ENCODE measurements at regions not wholly inside any gene's neighbourhood (a gene's known extent, or its start where the extent isn't known, plus 50 kb on each side); places are given as distances from the start of the nearest gene placed in this dataset.

DNA sequence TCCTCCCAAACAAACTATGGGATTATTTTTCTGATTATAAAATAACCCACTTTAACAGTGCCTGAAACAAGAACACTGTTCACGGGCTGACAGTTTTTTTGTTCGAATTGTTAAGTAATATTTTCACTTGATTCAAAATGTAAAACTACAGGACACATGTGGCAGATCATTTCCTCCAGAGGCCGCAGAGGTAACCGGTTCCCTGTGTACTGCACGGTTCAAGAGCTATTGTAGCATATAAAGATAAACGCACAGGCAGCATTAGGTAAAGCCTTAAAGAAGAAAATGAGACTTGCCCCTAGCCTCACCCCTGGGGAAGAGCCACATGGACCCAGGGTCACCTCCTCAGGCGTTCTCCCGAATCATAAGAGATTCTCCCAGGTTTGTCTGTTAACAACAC lies 181.3 kb upstream of the AFDN start:
- Histone ChIP-seq H3K27ac (no peak overlapping the region), H2AFZ (no peak overlapping the region), H3K9me3 (ENCODE audit: insufficient read depth, low read depth) (no peaks in the 10 kb centered on the region), H3K36me3 (ENCODE audit: low read depth) (no peaks in the 10 kb centered on the region), H3F3A (ENCODE audit: insufficient read depth, low read depth) (no peaks in the 10 kb centered on the region), H3K9me2 (ENCODE audit: insufficient read depth) (no peaks in the 10 kb centered on the region), H3K4me1 (replicated peaks; ENCODE audit: insufficient read depth) (no peaks in the 10 kb centered on the region), H3K4me2 (no peak overlapping the region), H3K27me3 (ENCODE audit: insufficient read depth, low read depth) (peaks cover 79% of the 10 kb centered on the region), H3K4me3 (no peak overlapping the region), H4K20me1 (ENCODE audit: insufficient read depth) (no peaks in the 10 kb centered on the region), H3K79me2 (ENCODE audit: low read depth) (no peaks in the 10 kb centered on the region)
- intact Hi-C loops (cut with micrococcal nuclease; ENCODE audit: unreplicated experiment), result no loop called here
- DNase-seq, result no peak
- POLR2A ChIA-PET (ENCODE audit: unreplicated experiment), result no interaction called here
- CTCF ChIA-PET, result no interaction called here
- no TSS peak for BruUV-seq (replicated peaks)
- no peak for TF ChIP-seq EZH2 (IDR thresholded peaks at IDR 0.05; ENCODE audit: low read depth)
- TF ChIP-seq, protein P1, sequence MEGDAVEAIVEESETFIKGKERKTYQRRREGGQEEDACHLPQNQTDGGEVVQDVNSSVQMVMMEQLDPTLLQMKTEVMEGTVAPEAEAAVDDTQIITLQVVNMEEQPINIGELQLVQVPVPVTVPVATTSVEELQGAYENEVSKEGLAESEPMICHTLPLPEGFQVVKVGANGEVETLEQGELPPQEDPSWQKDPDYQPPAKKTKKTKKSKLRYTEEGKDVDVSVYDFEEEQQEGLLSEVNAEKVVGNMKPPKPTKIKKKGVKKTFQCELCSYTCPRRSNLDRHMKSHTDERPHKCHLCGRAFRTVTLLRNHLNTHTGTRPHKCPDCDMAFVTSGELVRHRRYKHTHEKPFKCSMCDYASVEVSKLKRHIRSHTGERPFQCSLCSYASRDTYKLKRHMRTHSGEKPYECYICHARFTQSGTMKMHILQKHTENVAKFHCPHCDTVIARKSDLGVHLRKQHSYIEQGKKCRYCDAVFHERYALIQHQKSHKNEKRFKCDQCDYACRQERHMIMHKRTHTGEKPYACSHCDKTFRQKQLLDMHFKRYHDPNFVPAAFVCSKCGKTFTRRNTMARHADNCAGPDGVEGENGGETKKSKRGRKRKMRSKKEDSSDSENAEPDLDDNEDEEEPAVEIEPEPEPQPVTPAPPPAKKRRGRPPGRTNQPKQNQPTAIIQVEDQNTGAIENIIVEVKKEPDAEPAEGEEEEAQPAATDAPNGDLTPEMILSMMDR (conservative IDR thresholded peaks at IDR 0.05), result no peak

DNA sequence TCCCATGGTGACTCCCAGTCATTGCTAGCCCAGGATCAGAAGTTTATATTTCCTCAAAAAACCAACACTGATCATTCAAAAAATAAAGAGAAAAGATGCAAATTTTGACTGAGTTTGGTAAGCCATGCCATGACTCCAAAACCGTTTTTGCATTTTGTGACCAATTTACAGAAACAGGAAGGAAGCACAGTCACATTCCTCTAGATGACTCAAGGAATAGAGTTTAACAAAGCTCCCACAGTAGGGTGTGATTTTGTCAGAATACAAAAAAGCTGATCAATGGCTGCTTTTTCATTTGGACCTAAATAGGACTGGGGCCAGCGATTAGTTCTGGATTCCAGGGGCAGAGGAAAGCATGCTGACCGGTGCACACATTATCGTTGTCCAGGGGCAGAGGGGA lies 179.4 kb upstream of the AFDN start:
- no peaks in the 10 kb centered on the region for H3K79me2 ChIP-seq (ENCODE audit: low read depth)
- BruUV-seq (replicated peaks), result no TSS peak
- H2AFZ ChIP-seq, result no peak overlapping the region
- no peaks in the 10 kb centered on the region for H3K9me3 ChIP-seq (ENCODE audit: insufficient read depth, low read depth)
- DNase-seq, result no peak
- H3F3A ChIP-seq (ENCODE audit: insufficient read depth, low read depth), result no peaks in the 10 kb centered on the region
- TF ChIP-seq, protein P1 (conservative IDR thresholded peaks at IDR 0.05), result no peak
- no peak for TF ChIP-seq EZH2 (IDR thresholded peaks at IDR 0.05; ENCODE audit: low read depth)
- POLR2A ChIA-PET (ENCODE audit: unreplicated experiment), result no interaction called here
- H3K9me2 ChIP-seq (ENCODE audit: insufficient read depth), result no peaks in the 10 kb centered on the region
- H4K20me1 ChIP-seq (ENCODE audit: insufficient read depth), result no peaks in the 10 kb centered on the region
- H3K4me2 ChIP-seq, result no peak overlapping the region
- CTCF ChIA-PET, result no interaction called here
- H3K27ac ChIP-seq, result no peak overlapping the region
- H3K4me3 ChIP-seq, result no peak overlapping the region
- intact Hi-C loops (cut with micrococcal nuclease; ENCODE audit: unreplicated experiment), result no loop called here
- no peaks in the 10 kb centered on the region for H3K36me3 ChIP-seq (ENCODE audit: low read depth)
- peaks cover 78% of the 10 kb centered on the region for H3K27me3 ChIP-seq (ENCODE audit: insufficient read depth, low read depth)
- no peaks in the 10 kb centered on the region for H3K4me1 ChIP-seq (replicated peaks; ENCODE audit: insufficient read depth)

DNA sequence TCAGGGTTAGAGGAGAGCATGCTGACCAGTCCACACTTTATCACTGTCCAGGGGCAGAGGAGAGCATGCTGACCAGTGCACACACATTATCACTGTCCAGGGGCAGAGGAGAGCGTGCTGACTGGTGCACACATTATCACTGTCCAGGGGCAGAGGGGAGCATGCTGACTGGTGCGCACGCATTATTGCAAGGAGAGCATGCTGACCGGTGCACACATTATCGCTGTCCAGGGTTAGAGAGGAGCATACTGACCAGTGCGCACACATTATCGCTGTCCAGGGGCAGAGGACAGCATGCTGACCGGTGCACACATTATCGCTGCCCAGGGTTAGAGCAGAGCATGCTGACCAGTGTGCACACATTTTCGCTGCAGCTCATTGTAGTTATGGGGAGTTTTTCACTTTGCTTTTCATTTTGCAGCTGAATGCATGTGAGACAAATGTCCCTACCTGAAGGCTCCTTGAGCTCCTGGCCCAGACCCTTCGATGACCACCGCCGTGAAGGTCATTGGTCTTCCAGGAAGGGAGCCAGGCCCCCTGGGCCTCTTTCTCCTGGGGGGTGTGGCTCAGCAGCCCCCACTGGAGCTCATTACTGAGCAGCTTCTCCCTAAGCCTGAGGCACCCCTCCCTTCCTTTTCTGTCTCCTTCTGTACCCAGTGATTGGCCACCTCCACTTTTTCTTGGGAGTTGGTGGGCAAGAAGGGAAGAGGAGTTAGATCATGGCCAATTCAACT lies 178.8 kb upstream of the AFDN start:
- H3K9me3 ChIP-seq (ENCODE audit: insufficient read depth, low read depth), result no peaks in the 10 kb centered on the region
- TF ChIP-seq EZH2 (IDR thresholded peaks at IDR 0.05; ENCODE audit: low read depth), result no peak
- TF ChIP-seq, protein P1 (conservative IDR thresholded peaks at IDR 0.05), result no peak
- H3K79me2 ChIP-seq (ENCODE audit: low read depth), result no peaks in the 10 kb centered on the region
- no peak overlapping the region for H3K4me3 ChIP-seq
- DNase-seq, result no peak
- H2AFZ ChIP-seq, result no peak overlapping the region
- H3K36me3 ChIP-seq (ENCODE audit: low read depth), result no peaks in the 10 kb centered on the region
- H3F3A ChIP-seq (ENCODE audit: insufficient read depth, low read depth), result no peaks in the 10 kb centered on the region
- H3K9me2 ChIP-seq (ENCODE audit: insufficient read depth), result no peaks in the 10 kb centered on the region
- H3K4me1 ChIP-seq (replicated peaks; ENCODE audit: insufficient read depth), result no peaks in the 10 kb centered on the region
- intact Hi-C loops (cut with micrococcal nuclease; ENCODE audit: unreplicated experiment), result no loop called here
- ChIA-PET POLR2A (ENCODE audit: unreplicated experiment) (no interaction called here), CTCF (no interaction called here)
- peaks cover 72% of the 10 kb centered on the region for H3K27me3 ChIP-seq (ENCODE audit: insufficient read depth, low read depth)
- no peaks in the 10 kb centered on the region for H4K20me1 ChIP-seq (ENCODE audit: insufficient read depth)
- H3K4me2 ChIP-seq, result no peak overlapping the region
- no TSS peak for BruUV-seq (replicated peaks)
- H3K27ac ChIP-seq, result no peak overlapping the region
